DMS53 treated with DMSO at 0.1 percent for 48 hours (cell line): ENCODE measurements at regions not wholly inside any gene's neighbourhood (a gene's known extent, or its start where the extent isn't known, plus 50 kb on each side); places are given as distances from the start of the nearest gene placed in this dataset.
"Not testable (repeated sequence)": the region's sequence is repeated elsewhere in the genome, so short reads cannot be mapped to it uniquely, and the experiment has no call there.

Experiments
- DNase-seq: peaks from one replicate; lab custom pipeline; 2025; ENCODE audit not compliant: unreplicated experiment; lab: John Stamatoyannopoulos, UW

GRCh38 chr7:20083781-20084180 lies 133.4 kb downstream of the MACC1 start:
- no peak for DNase-seq

- no peak for DNase-seq
Measured at GRCh38 chr7:20079080-20079479, 138.1 kb downstream of the MACC1 start.

- DNase-seq = no peak
Measured at GRCh38 chr7:20076835-20077234, 140.3 kb downstream of the MACC1 start.

- DNase-seq = no peak
Measured at GRCh38 chr7:20075992-20076820, 141.0 kb downstream of the MACC1 start.

- no peak for DNase-seq
Measured at GRCh38 chr7:20075440-20075839, 141.7 kb downstream of the MACC1 start.

GRCh38 chr7:20068004-20068403 lies 149.2 kb downstream of the MACC1 start:
- not testable (repeated sequence) for DNase-seq

GRCh38 chr7:20064974-20065862 lies 152.0 kb downstream of the MACC1 start:
- DNase-seq = no peak

- DNase-seq = no peak
Measured at GRCh38 chr7:20064181-20064970, 152.8 kb downstream of the MACC1 start.

GRCh38 chr7:20063644-20064043 lies 153.5 kb downstream of the MACC1 start:
- no peak for DNase-seq

GRCh38 chr7:20062932-20063331 lies 154.3 kb downstream of the MACC1 start:
- DNase-seq = no peak

GRCh38 chr7:20053334-20054104 lies 163.7 kb downstream of the MACC1 start:
- DNase-seq = no peak

GRCh38 chr7:20050241-20050966 lies 166.8 kb downstream of the MACC1 start:
- DNase-seq = no peak

GRCh38 chr7:20038676-20039075 lies 178.5 kb downstream of the MACC1 start:
- no peak for DNase-seq

- DNase-seq = no peak
Measured at GRCh38 chr7:20035279-20035875, 181.8 kb downstream of the MACC1 start.

GRCh38 chr7:20033621-20034400 lies 183.4 kb downstream of the MACC1 start:
- no peak for DNase-seq

GRCh38 chr7:20032741-20033140 lies 184.4 kb downstream of the MACC1 start:
- DNase-seq = no peak

GRCh38 chr7:20030915-20031362 lies 186.2 kb downstream of the MACC1 start:
- DNase-seq = no peak

GRCh38 chr7:20030417-20030816 lies 186.8 kb downstream of the MACC1 start:
- no peak for DNase-seq

GRCh38 chr7:20026762-20027161 lies 190.4 kb downstream of the MACC1 start:
- DNase-seq = no peak
